ENCODE measurements at regions not wholly inside any gene's neighbourhood (a gene's known extent, or its start where the extent isn't known, plus 50 kb on each side); places are given as distances from the start of the nearest gene placed in this dataset.

GRCh38 chr9:126204197-126204596 is 122.4 kb upstream of the MVB12B start:
- TF ChIP-seq CTCF (IDR thresholded peaks at IDR 0.05; ENCODE audit: insufficient read depth, low read length) = no peak
- no peak for TF ChIP-seq GABPA (IDR thresholded peaks at IDR 0.05; ENCODE audit: low read depth)
- no peak for TF ChIP-seq POLR2AphosphoS5 (IDR thresholded peaks at IDR 0.05; ENCODE audit: low read depth)
- DNase-seq (ENCODE audit: low read depth in 1 of 2, low spot score in 1 of 2) = no peak

GRCh38 chr9:126204708-126205225 is 121.9 kb upstream of the MVB12B start:
- H3K4me3 ChIP-seq (replicated peaks; ENCODE audit: insufficient read depth, low read length) = no peak overlapping the region
- TF ChIP-seq CTCF (IDR thresholded peaks at IDR 0.05; ENCODE audit: insufficient read depth, low read length) (no peak), GABPA (IDR thresholded peaks at IDR 0.05; ENCODE audit: low read depth) (no peak), REST (IDR thresholded peaks at IDR 0.05; ENCODE audit: insufficient replicate concordance, low read depth) (no peak), SPI1 (IDR thresholded peaks at IDR 0.05; ENCODE audit: borderline replicate concordance, low read depth) (no peak), POLR2AphosphoS5 (IDR thresholded peaks at IDR 0.05; ENCODE audit: low read depth) (no peak)
- H3K27me3 ChIP-seq (ENCODE audit: insufficient read depth, poor library complexity, severe bottlenecking) = no peaks in the 10 kb centered on the region
- no peak overlapping the region for H3K27ac ChIP-seq (replicated peaks)
- no peak for DNase-seq (ENCODE audit: low read depth in 1 of 2, low spot score in 1 of 2)

More at GRCh38 chr9:126204197-126204596, 122.4 kb upstream of the MVB12B start:
- Histone ChIP-seq H3K4me3 (replicated peaks; ENCODE audit: insufficient read depth, low read length) (no peak overlapping the region), H3K27ac (replicated peaks) (no peak overlapping the region), H3K27me3 (ENCODE audit: insufficient read depth, poor library complexity, severe bottlenecking) (no peaks in the 10 kb centered on the region)

- Histone ChIP-seq H3K27ac (replicated peaks) (no peak overlapping the region), H3K4me3 (replicated peaks; ENCODE audit: insufficient read depth, low read length) (no peak overlapping the region), H3K27me3 (ENCODE audit: insufficient read depth, poor library complexity, severe bottlenecking) (no peaks in the 10 kb centered on the region)
- no peak for DNase-seq (ENCODE audit: low read depth in 1 of 2, low spot score in 1 of 2)
- TF ChIP-seq REST (IDR thresholded peaks at IDR 0.05; ENCODE audit: insufficient replicate concordance, low read depth) (no peak), SPI1 (IDR thresholded peaks at IDR 0.05; ENCODE audit: borderline replicate concordance, low read depth) (peak; percentile 48; the same call in 1 of the 2 replicates)
Measured at GRCh38 chr9:126205265-126205664, 121.4 kb upstream of the MVB12B start.

- no peak overlapping the region for H3K4me3 ChIP-seq (replicated peaks; ENCODE audit: insufficient read depth, low read length)
- no peak for DNase-seq (ENCODE audit: low read depth in 1 of 2, low spot score in 1 of 2)
- TF ChIP-seq REST (IDR thresholded peaks at IDR 0.05; ENCODE audit: insufficient replicate concordance, low read depth) = no peak
- H3K27me3 ChIP-seq (ENCODE audit: insufficient read depth, poor library complexity, severe bottlenecking) = no peaks in the 10 kb centered on the region
- no peak overlapping the region for H3K27ac ChIP-seq (replicated peaks)
Measured at GRCh38 chr9:126205845-126206498, 120.7 kb upstream of the MVB12B start.

Data from HL-60 (cell line).